GM23248 (cell line): ENCODE measurements at regions not wholly inside any gene's neighbourhood (a gene's known extent, or its start where the extent isn't known, plus 50 kb on each side); places are given as distances from the start of the nearest gene placed in this dataset.

Experiments used
- DNase-seq: peaks from one replicate; pipeline ENCODE4 v3.0.0-alpha.2; 2015
- H2AFZ ChIP-seq: fragments of 200-600 bp; sonication (generic); 2 replicates; pipeline ENCODE4 v1.6.1; 2016; ENCODE audit warnings: antibody characterized with exemption
- H3F3A ChIP-seq: fragments of 200-600 bp; sonication (generic); 2 replicates; pipeline ENCODE4 v1.6.1; 2016; ENCODE audit warnings: mild to moderate bottlenecking, antibody characterized with exemption, mixed run types; ENCODE audit not compliant: insufficient read depth
- H3K27ac ChIP-seq: fragments of 200-600 bp; sonication (generic); 2 replicates; pipeline ENCODE4 v1.5.1; 2016; ENCODE audit warnings: mild to moderate bottlenecking
- H3K27me3 ChIP-seq: fragments of 200-600 bp; sonication (generic); replicated peaks from 2 replicates; pipeline ENCODE4 v1.6.1; 2016; ENCODE audit warnings: mild to moderate bottlenecking; ENCODE audit not compliant: insufficient read depth
- H3K36me3 ChIP-seq: fragments of 200-600 bp; sonication (generic); 2 replicates; pipeline ENCODE4 v1.6.1; 2016; ENCODE audit warnings: low read depth, mild to moderate bottlenecking
- H3K4me1 ChIP-seq: fragments of 200-600 bp; sonication (generic); 2 replicates; pipeline ENCODE4 v1.6.1; 2016; ENCODE audit warnings: mild to moderate bottlenecking; ENCODE audit not compliant: insufficient read depth
- H3K4me2 ChIP-seq: fragments of 200-600 bp; sonication (generic); one replicate; pipeline ENCODE4 v1.6.1; 2016; ENCODE audit warnings: mild to moderate bottlenecking; ENCODE audit not compliant: unreplicated experiment
- H3K4me3 ChIP-seq: fragments of 200-600 bp; sonication (generic); 2 replicates; pipeline ENCODE4 v1.5.1; 2016; ENCODE audit warnings: mild to moderate bottlenecking
- H3K79me2 ChIP-seq: fragments of 200-600 bp; sonication (generic); 2 replicates; pipeline ENCODE4 v1.6.1; 2016; ENCODE audit warnings: mild to moderate bottlenecking; ENCODE audit not compliant: insufficient read depth
- H3K9ac ChIP-seq: fragments of 200-600 bp; sonication (generic); 2 replicates; pipeline ENCODE4 v1.6.1; 2016; ENCODE audit warnings: mild to moderate bottlenecking
- H3K9me2 ChIP-seq: fragments of 200-600 bp; sonication (generic); 2 replicates; pipeline ENCODE4 v1.6.1; 2016; ENCODE audit warnings: mixed run types, mild to moderate bottlenecking, moderate library complexity; ENCODE audit not compliant: insufficient read depth
- H3K9me3 ChIP-seq: fragments of 200-600 bp; sonication (generic); one replicate; pipeline ENCODE4 v1.6.1; 2017; ENCODE audit warnings: low read depth
- H4K20me1 ChIP-seq: fragments of 200-600 bp; sonication (generic); 2 replicates; pipeline ENCODE4 v1.6.0; 2016; ENCODE audit not compliant: insufficient read depth
- EZH2 ChIP-seq: fragments of 200-600 bp; sonication (generic); IDR thresholded peaks from 2 replicates; pipeline ENCODE4 v1.6.1; 2018; ENCODE audit warnings: antibody characterized with exemption, mild to moderate bottlenecking; ENCODE audit not compliant: insufficient read depth, poor library complexity, severe bottlenecking
- EZH2phosphoT487 ChIP-seq: fragments of 200-600 bp; sonication (generic); IDR thresholded peaks from 2 replicates; pipeline ENCODE4 v1.6.1; 2018; ENCODE audit warnings: antibody characterized with exemption, moderate library complexity, mild to moderate bottlenecking, low read depth; ENCODE audit not compliant: insufficient read depth
- WGBS, 2 experiments: methylation state at CpG; one replicate each; pipeline ENCODE4 v1.1.6; 2015 to 2017; ENCODE audit warnings: low lambda C conversion rate in 2 of 2, low coverage in 1 of 2; ENCODE audit errors: missing lambda C conversion rate in 2 of 2; 5-methylcytosine and 5-hydroxymethylcytosine counted together
- in situ Hi-C: fragments of 300-500 bp; cut with MboI; formaldehyde crosslinking; loops from 2 replicates; pipeline ENCODE4 v1.15.0; 2020

GRCh38 chr3:154970797-154971196 lies 109.3 kb upstream of the MME start:
- Histone ChIP-seq H3K4me3 (peak overlapping the region; percentile 47), H2AFZ (peak overlapping the region; percentile 31), H3K9me2 (0 out of 2 replicates have a peak, but pooled peaks cover 6% of the 10 kb centered on the region), H3K36me3 (no peaks in the 10 kb centered on the region), H3K4me2 (peak overlapping the region; percentile 83), H3F3A (peaks cover 35% of the 10 kb centered on the region), H3K27ac (peak overlapping the region; percentile 95), H3K27me3 (no peaks in the 10 kb centered on the region), H3K9ac (peak overlapping the region; percentile 75), H3K4me1 (peaks cover 68% of the 10 kb centered on the region), H4K20me1 (no peaks in the 10 kb centered on the region), H3K79me2 (no peaks in the 10 kb centered on the region), H3K9me3 (no peaks in the 10 kb centered on the region)
- 20 to 21% methylated on average over 3 of the region's 3 CpGs for WGBS, 2 experiments
- in situ Hi-C loops: no loop called here
- peak; percentile 91 for DNase-seq
- no peak for TF ChIP-seq EZH2
- TF ChIP-seq EZH2phosphoT487: no peak

- Histone ChIP-seq H3K27ac (peak overlapping the region; percentile 95), H3K9me3 (no peaks in the 10 kb centered on the region), H2AFZ (no peak overlapping the region), H3K36me3 (no peaks in the 10 kb centered on the region), H3K4me1 (peaks cover 68% of the 10 kb centered on the region), H3K9ac (no peak overlapping the region), H4K20me1 (no peaks in the 10 kb centered on the region), H3K79me2 (no peaks in the 10 kb centered on the region), H3K4me2 (no peak overlapping the region), H3K9me2 (0 out of 2 replicates have a peak, but pooled peaks cover 6% of the 10 kb centered on the region), H3F3A (peaks cover 35% of the 10 kb centered on the region), H3K4me3 (no peak overlapping the region), H3K27me3 (no peaks in the 10 kb centered on the region)
- in situ Hi-C loops: no loop called here
- WGBS, 2 experiments: 90 to 100% methylated on average over 2 of the region's 2 CpGs
- no peak for DNase-seq
- TF ChIP-seq EZH2phosphoT487 (no peak), EZH2 (no peak)
Measured at GRCh38 chr3:154969366-154969765, 110.8 kb upstream of the MME start.

- in situ Hi-C loops: no loop called here
- Histone ChIP-seq H2AFZ (peak overlapping the region; percentile 25; the same call in 1 of the 2 replicates), H3K36me3 (no peaks in the 10 kb centered on the region), H3K4me3 (no peak overlapping the region), H3K27me3 (no peaks in the 10 kb centered on the region), H3K79me2 (no peaks in the 10 kb centered on the region), H3K4me1 (peaks cover 47% of the 10 kb centered on the region), H4K20me1 (no peaks in the 10 kb centered on the region), H3K9me3 (no peaks in the 10 kb centered on the region), H3K27ac (no peak overlapping the region), H3K4me2 (no peak overlapping the region), H3K9me2 (0 out of 2 replicates have a peak, but pooled peaks cover 6% of the 10 kb centered on the region), H3F3A (peaks cover 17% of the 10 kb centered on the region), H3K9ac (no peak overlapping the region)
- DNase-seq: no peak
- TF ChIP-seq EZH2phosphoT487 (no peak), EZH2 (no peak)
Measured at GRCh38 chr3:154967090-154967489, 113.0 kb upstream of the MME start.

GRCh38 chr3:154956815-154957214 lies 123.3 kb upstream of the MME start:
- DNase-seq: no peak
- no peaks in the 10 kb centered on the region for H4K20me1 ChIP-seq
- H2AFZ ChIP-seq: no peak overlapping the region
- H3K27ac ChIP-seq: no peak overlapping the region
- no peaks in the 10 kb centered on the region for H3K27me3 ChIP-seq
- H3F3A ChIP-seq: no peaks in the 10 kb centered on the region
- H3K79me2 ChIP-seq: no peaks in the 10 kb centered on the region
- H3K9me2 ChIP-seq: no peaks in the 10 kb centered on the region
- TF ChIP-seq EZH2 (no peak), EZH2phosphoT487 (no peak)
- in situ Hi-C loops: loop anchor here (10.0 kb wide), 1 partner anchor 368 kb away; no protein-coding TSS in a partner anchor
- no peaks in the 10 kb centered on the region for H3K9me3 ChIP-seq
- no peak overlapping the region for H3K4me2 ChIP-seq
- 67 to 84% methylated on average over 1 of the region's 1 CpG for WGBS, 2 experiments
- no peaks in the 10 kb centered on the region for H3K36me3 ChIP-seq
- H3K4me3 ChIP-seq: no peak overlapping the region
- no peak overlapping the region for H3K9ac ChIP-seq
- H3K4me1 ChIP-seq: no peaks in the 10 kb centered on the region
